ENCODE measurements at regions not wholly inside any gene's neighbourhood (a gene's known extent, or its start where the extent isn't known, plus 50 kb on each side); places are given as distances from the start of the nearest gene placed in this dataset.
"Not testable (repeated sequence)": the region's sequence is repeated elsewhere in the genome, so short reads cannot be mapped to it uniquely, and the experiment has no call there.

DNA sequence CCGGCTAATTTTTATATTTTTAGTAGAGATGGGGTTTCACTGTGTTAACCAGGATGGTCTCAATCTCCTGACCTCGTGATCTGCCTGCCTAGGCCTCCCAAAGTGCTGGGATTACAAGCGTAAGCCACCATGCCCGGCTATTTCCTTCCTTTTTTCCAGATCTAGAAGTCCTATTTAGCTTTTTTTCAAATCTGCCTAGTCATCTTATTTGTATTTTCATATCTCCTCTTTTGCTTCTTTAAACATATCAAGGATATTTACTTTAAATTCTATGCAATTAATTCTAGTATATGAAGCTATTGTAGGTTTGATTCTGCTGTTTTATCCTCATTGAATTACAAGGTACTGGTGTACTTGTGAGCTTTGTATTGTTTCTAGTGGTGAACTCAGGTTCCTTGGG is 119.1 kb downstream of the MACIR start:
- DNase-seq (ENCODE audit: low read depth): not testable (repeated sequence)

DNA sequence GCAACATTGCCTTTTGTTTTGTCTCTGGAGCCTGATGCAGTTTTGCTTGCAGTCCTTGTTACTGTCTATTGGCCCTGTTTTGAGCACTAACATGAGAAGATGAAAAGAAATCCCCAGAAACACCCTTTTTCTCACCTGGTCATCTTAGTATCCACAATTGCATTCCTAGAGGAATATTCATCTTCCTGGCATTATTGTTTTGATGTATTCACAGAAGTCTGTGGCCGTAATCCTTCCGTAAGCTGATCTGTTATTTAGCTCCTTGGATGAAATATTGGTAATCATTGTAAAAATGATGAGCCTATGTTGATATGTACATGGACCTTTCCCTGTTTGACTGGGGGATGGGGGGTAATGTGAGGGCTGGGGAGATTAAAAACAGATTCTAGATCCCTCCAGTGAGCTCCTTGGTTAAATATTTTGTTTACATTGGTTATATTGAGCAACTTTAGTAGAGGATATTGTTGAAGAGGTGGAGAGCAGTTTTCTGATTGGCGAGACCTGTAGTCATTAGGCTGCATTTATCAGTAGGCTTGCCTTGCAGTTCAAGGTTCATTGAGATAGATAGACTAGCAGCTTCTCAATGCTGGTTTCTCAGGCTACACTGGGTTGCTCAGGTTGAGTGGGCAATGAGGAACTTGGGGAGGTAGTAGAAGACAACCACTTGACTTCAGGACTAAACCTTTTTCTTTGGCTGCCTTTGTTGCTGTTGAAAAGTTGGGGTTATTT is 117.5 kb downstream of the MACIR start:
- no peak for DNase-seq (ENCODE audit: low read depth)

GRCh38 chr5:103375350-103375749 is 116.8 kb downstream of the MACIR start:
- DNase-seq (ENCODE audit: low read depth): peak; percentile 76

DNA sequence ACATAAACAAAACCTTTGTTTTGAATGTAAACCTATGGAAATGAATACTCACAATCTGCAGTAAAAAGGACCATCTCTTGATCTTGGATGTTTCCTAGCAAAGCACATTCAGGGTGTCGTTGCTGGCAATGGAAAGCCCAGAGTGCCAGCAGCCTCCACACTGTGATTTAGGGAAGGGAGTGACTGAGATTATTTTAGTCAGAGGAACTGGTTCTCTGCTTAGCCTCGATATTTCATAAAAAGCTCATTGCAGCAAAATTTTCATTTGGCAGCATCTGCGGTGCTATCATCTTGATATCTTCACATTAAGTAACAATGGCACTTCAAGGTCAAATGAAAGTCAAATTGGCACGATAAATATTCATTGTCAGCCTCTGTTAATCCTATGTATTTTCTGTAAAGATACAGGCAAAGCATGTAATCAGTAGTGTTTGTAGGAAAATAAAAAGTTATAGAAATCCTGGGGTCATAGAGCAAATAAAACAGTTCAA is 116.0 kb downstream of the MACIR start:
- no peak for DNase-seq (ENCODE audit: low read depth)

DNA sequence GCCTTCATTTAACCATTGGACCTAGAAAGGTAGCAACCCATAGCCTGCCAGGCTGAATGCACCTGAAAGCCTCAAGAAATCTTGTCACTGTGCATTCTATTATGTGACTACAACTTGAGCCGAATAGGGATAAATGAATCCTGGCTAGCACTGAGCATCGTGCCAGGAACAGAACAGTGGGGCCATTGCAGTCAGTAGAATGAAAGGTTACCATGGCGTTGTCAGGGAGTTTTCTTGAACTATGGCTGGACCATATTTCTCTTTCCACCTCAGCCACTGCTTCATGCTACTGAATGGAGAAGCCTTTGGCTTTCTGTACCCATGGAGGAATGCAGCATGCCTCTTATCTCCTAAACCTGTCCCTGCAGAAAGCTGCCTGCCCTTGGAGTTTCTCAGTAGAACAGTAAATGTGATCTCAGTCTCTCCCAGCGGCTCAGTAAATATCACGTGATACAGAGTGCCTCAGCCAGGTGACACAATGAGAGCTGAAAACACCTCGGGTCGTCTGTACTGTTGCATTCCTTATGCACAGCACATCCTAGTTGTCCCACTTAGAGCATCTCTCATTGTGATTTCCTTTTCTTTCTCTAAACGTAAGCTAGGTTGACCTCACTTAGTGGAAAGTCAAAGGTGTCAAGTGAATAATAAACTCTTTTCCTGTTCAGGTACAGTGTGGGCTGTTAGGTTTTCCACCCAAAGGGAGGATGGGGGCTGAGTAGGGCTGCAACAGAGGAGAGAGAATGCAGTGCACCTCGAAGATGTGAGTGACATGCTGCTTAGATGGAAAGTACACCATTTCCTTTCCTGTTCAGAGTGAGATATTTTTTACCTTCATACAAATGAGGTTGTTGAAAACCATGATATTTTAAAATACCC is 115.3 kb downstream of the MACIR start:
- no peak for DNase-seq (ENCODE audit: low read depth)

DNA sequence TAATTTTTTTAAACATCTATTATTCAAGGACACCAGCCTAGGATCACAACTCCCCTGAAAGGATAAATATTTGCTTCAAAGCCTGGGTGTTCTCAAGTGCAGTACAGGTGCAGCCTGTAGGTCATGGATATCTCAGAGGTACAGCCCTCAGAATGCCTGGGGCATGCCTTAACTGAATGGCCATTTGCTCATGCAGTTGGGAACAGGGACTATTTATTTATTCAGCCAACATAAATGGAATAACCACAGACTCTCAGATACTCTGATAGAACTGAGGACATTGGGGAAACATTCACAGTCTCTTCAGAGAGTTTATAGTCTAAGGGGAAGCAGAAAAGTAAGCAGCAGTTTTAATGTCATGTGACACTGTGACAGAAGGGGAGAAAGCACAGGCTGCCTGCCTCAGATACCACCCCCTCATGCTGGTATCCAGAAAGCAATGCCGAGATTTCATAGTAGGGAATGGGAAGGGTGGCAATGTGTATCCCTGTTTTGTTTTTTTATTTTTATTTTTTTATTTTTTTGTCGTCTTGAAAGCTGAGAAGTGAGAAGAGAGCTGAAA is 112.6 kb downstream of the MACIR start:
- DNase-seq (ENCODE audit: low read depth): no peak

DNA sequence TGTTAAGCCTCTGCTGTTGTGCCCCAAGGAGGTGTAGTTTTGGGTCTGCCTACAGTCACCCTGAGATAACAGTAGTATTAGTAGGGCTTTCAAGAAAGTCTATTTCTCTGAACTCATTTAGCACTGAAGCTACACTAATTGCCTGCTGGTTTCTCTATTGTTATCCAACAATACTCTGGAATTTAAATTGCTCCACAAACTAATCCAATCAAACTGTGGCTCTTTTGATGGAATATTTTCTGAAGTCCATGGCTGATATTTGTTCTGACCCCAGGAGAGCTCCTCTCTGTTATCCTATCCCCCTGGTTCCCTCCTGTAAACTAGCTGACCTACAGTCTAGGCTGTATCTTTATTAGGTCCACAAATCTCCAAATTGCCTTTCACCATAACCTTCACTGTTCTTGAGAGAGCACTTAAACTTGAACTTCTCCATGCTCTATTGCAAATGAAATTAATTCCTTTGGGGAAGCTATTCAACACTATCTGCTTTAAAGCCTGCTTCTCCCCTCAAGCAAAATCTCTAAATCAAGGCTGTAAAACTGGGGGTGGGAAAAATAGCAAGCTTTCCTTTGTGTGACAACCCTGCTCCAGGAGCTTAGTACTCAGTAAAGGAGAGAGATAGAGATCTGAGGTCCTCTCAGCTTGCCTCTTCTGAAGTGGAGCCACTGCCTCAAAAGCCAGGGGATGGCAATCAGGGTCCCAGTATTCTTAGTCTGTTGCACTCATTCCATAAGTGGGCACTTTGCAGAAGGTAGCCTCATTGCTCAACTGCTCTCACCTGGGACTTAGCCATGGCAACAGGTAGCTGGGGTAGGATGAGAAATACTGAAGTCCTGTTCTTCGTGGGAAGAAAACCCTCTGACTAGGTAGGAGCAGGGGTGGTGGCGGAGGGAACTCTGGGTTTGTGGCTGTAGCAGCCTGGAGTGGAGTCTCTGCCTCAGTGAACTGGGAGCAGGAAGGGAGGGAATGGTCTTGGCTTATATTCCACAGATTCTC is 110.9 kb downstream of the MACIR start:
- DNase-seq (ENCODE audit: low read depth): no peak

DNA sequence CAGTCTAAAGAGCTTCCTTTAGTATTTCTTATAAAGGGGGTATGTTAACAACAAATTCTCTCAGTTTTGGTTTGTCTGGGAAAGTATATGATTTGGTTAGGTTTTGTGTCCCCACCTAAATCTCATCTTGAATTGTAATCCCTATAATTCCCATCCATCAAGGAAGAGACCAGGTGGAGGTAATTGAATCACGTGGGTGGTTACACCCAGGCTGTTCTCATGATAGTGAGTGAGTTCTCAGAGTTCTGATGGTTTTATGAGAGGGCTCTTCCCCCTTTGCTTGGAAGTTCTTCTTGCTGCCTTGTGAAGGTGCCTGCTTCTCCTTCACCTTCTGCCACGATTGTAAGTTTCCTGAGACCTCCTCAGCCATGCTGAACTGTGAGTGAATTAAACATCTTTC is 109.1 kb downstream of the MACIR start:
- no peak for DNase-seq (ENCODE audit: low read depth)

GRCh38 chr5:103366918-103367549 is 108.5 kb downstream of the MACIR start:
- DNase-seq (ENCODE audit: low read depth): no peak

DNA sequence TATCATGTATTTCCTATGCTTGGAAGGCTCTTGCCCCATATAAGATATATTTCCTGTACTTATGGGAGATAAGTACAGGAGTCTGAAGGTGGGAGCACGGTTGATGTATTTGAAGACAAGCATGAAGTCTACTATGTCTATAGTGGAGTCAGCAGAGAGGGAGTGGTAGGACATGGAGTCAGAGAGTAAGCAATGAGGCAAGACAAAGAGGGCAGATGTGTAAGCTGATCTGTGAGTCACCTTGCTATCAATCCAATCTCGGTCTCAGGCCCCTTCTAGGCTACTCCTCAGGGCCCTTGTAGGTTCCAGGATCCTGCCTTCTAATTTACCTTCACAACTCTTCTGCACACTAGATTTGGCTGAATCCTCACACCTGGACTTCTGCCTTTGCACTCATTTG is 105.5 kb downstream of the MACIR start:
- DNase-seq (ENCODE audit: low read depth): no peak

DNA sequence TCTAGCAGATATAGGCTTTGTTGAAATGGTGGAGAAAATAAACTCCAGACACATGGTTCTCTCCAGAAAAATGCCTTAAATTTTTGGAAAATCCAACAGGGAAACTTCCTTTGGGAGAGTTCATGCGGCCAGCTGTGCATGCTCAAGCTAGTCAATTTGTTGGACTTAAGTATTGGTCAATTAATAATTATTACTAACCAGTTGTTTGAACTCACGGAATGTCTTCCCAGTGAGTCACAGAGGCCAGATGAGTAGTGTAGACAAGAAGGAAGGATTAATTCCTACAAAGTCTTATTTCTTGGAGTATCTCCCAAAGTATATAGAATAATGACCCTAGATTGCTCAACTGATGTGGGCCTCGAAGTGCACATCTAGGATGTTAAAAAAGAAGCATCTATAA is 103.6 kb downstream of the MACIR start:
- no peak for DNase-seq (ENCODE audit: low read depth)

DNA sequence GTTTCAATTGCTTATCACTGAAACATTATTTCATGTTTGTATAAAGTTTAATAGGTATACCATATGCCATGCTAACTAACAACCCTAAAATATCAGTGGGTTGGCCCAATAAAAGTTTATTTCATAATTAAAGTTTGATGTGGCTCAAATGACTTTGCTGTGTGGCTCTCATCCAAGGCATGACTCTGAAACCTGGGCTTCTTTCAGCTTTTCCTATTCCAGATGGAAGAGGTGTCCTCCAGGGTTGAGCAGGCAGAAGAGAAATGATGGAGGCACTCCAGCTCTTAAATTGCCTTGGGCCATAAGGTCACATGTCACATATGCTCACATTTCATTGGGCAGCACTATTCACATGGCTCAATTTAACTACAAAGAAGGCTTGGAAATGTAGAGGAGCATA is 101.9 kb downstream of the MACIR start:
- DNase-seq (ENCODE audit: low read depth): no peak

GRCh38 chr5:103358305-103358995 is 99.9 kb downstream of the MACIR start:
- DNase-seq (ENCODE audit: low read depth): no peak

DNA sequence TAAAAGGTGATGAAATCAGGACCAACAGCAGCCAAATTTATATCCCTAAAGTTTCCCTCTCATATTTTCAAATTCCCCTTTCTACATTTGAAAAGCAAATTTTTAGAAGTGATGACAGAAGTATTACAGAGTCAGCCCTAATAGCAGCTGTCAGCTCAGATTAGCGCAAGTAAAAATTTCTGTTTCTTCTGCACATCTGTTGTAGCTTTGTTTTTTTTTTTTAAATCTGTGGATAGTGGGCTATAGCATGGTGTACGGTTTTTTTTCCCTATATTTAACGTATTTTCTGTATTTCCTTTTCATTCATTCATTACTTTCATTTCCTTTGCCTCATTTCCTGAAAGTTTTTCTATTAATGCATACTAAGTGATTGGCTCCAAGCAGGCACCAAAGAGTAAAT is 99.1 kb downstream of the MACIR start:
- DNase-seq (ENCODE audit: low read depth): peak; percentile 51

DNA sequence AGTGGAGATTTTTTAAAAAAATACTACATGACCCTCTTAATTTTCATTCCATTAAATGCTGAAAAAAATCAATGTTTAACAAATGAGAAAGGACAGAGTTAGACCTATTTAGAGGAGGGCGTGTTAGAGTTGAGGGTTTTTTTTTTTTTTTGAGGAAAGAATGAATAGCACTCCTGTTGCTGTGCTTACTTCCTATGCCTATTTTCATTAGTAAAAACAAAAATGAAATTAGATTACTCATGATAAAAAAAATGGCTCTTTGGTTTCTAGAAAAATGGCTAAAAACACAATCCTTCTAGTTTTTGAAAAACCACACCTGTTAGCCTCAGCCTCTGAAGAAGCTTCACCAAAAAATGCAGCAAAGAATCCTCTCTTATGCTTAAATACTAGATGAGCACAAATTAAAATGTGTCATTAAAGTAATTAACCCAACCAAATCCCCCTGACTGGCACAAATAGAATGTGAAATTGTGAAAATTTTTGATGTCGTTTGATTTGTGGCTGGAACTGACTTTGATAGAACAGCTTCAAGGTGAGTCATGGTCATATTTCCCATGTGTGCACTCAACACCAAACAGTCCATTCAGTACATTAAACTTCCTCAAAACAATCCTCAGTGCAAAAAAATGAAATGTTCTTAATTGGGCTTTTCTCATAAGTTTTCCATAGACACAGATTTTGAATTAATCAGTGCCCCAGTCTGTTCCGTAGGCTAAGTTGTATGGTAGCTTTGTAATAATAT is 98.0 kb downstream of the MACIR start:
- DNase-seq (ENCODE audit: low read depth): peak; percentile 41

GRCh38 chr5:103355579-103355978 is 97.0 kb downstream of the MACIR start:
- no peak for DNase-seq (ENCODE audit: low read depth)

GRCh38 chr5:103354446-103354845 is 95.9 kb downstream of the MACIR start:
- no peak for DNase-seq (ENCODE audit: low read depth)

DNA sequence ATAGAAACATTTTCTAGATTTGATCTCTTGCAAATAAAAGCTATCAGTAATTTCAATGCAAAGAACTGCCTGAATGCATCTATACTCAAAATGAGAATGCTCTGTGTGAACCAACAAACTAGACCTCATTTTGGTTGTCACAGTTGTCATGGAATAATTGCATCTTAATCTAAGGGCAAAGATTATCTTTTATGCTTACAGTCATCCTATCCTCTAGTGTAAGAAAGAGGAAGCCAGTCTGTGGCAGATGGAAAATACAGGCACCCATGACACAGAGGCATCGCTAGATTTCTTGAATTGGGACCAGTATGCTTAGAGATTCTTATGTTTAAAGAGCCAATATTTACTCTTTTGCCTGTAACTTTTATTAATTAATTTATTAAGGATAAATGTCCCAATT is 95.0 kb downstream of the MACIR start:
- no peak for DNase-seq (ENCODE audit: low read depth)

DNA sequence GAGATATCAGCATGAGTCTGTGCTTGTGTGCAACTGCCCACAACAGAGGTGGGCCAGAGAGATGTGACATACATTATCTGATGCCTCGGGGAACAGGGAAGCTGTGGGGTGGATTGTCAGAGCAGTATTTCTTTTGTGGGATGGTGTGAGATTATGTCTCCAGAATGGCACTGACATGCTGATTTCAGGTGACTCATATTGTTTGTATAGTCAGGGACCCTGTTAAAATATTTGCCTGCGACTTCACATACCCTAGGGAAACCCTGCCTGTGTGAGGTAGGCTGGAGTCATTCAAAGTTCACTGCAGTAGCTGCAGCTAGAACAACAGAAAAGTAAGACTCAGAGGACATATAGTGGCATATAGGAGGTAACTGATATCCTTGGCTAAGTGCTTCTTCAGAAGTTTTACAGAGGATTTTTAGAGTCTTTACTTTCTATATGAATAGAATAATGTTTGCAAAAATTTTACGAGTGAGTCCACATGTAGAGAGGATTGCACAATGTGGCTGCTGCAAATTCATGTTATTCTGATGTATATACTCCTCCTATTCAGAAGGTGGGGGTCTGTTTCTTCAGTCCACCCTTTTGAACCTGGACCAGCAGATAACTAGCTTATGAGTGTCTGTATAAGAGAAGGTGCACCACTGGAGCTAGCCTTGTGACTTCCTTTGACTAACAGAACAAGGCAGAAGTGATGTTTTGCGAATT is 89.3 kb downstream of the MACIR start:
- no peak for DNase-seq (ENCODE audit: low read depth)

Data from LHCN-M2 (cell line).